ENCODE measurements at regions not wholly inside any gene's neighbourhood (a gene's known extent, or its start where the extent isn't known, plus 50 kb on each side); places are given as distances from the start of the nearest gene placed in this dataset.

DNA sequence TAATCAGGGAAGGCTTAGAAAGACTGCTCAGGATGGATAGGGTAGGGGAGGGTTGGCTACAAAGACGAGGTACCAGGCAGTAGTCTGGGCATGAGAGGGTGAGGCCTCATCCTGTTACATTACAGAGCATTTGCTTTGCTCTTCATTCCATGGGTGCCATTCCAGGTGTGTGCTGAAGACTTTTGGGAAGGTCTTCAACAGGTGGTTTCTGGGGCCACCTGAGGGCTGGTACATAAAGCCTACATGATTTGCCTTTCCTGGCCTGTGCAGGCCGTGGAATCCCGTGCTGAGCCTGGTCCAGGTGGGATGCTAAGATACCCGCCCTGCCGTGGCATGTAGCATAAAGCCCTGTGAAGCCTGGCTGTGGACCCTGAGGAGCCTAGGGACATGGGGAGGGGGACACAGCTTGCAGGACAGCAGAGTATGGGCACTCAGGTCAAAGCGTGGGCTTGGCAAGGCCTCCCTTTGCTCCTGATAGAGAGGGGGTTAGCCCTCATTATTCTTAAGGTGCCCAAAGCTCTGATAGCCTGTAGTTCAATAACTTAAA lies 55.6 kb upstream of the ZNF536 start:
- Histone ChIP-seq H3K4me2 (no peak overlapping the region), H3K9me3 (ENCODE audit: insufficient read depth, low read depth) (no peaks in the 10 kb centered on the region), H2AFZ (no peak overlapping the region), H3K4me1 (replicated peaks; ENCODE audit: insufficient read depth) (no peaks in the 10 kb centered on the region), H4K20me1 (ENCODE audit: insufficient read depth) (no peaks in the 10 kb centered on the region), H3K36me3 (ENCODE audit: low read depth) (no peaks in the 10 kb centered on the region), H3K27ac (no peak overlapping the region), H3F3A (ENCODE audit: insufficient read depth, low read depth) (no peaks in the 10 kb centered on the region), H3K9me2 (ENCODE audit: insufficient read depth) (no peaks in the 10 kb centered on the region), H3K79me2 (ENCODE audit: low read depth) (no peaks in the 10 kb centered on the region), H3K4me3 (no peak overlapping the region), H3K27me3 (ENCODE audit: insufficient read depth, low read depth) (peaks cover 94% of the 10 kb centered on the region)
- DNase-seq = no peak
- ChIA-PET POLR2A (ENCODE audit: unreplicated experiment) (no interaction called here), CTCF (no interaction called here)
- BruUV-seq (replicated peaks) = no TSS peak
- intact Hi-C loops (cut with micrococcal nuclease; ENCODE audit: unreplicated experiment) = no loop called here
- TF ChIP-seq EZH2 (IDR thresholded peaks at IDR 0.05; ENCODE audit: low read depth) = no peak
- TF ChIP-seq, protein P1, sequence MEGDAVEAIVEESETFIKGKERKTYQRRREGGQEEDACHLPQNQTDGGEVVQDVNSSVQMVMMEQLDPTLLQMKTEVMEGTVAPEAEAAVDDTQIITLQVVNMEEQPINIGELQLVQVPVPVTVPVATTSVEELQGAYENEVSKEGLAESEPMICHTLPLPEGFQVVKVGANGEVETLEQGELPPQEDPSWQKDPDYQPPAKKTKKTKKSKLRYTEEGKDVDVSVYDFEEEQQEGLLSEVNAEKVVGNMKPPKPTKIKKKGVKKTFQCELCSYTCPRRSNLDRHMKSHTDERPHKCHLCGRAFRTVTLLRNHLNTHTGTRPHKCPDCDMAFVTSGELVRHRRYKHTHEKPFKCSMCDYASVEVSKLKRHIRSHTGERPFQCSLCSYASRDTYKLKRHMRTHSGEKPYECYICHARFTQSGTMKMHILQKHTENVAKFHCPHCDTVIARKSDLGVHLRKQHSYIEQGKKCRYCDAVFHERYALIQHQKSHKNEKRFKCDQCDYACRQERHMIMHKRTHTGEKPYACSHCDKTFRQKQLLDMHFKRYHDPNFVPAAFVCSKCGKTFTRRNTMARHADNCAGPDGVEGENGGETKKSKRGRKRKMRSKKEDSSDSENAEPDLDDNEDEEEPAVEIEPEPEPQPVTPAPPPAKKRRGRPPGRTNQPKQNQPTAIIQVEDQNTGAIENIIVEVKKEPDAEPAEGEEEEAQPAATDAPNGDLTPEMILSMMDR (conservative IDR thresholded peaks at IDR 0.05) = no peak

DNA sequence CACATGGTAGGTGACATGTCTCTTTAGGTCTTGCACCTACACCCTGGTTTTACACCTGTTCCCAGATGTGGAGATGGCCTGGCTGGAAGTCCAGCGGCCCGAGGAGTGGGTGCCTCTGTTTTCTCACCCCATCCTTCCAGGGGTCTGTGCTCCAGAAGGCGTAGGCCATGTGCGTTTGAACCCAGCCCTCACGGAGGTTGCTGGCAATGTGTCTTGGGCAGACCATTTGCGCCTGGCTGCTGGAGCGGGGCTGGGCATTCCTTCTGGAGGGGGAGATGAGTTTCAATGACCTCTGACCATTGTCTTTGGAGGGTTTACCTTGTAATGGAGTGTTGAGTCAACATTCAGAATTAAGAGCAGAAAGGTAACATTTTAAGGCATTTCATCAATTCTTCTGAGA lies 54.8 kb upstream of the ZNF536 start:
- Histone ChIP-seq H4K20me1 (ENCODE audit: insufficient read depth) (no peaks in the 10 kb centered on the region), H3K27me3 (ENCODE audit: insufficient read depth, low read depth) (peaks cover 94% of the 10 kb centered on the region), H3K9me3 (ENCODE audit: insufficient read depth, low read depth) (no peaks in the 10 kb centered on the region), H3F3A (ENCODE audit: insufficient read depth, low read depth) (no peaks in the 10 kb centered on the region), H3K36me3 (ENCODE audit: low read depth) (no peaks in the 10 kb centered on the region), H3K79me2 (ENCODE audit: low read depth) (no peaks in the 10 kb centered on the region), H3K9me2 (ENCODE audit: insufficient read depth) (no peaks in the 10 kb centered on the region), H2AFZ (no peak overlapping the region), H3K4me2 (no peak overlapping the region), H3K27ac (no peak overlapping the region), H3K4me3 (no peak overlapping the region), H3K4me1 (replicated peaks; ENCODE audit: insufficient read depth) (no peaks in the 10 kb centered on the region)
- TF ChIP-seq, protein P1 (conservative IDR thresholded peaks at IDR 0.05) = no peak
- TF ChIP-seq EZH2 (IDR thresholded peaks at IDR 0.05; ENCODE audit: low read depth) = no peak
- POLR2A ChIA-PET (ENCODE audit: unreplicated experiment) = no interaction called here
- no TSS peak for BruUV-seq (replicated peaks)
- DNase-seq = no peak
- intact Hi-C loops (cut with micrococcal nuclease; ENCODE audit: unreplicated experiment) = no loop called here
- CTCF ChIA-PET = no interaction called here

DNA sequence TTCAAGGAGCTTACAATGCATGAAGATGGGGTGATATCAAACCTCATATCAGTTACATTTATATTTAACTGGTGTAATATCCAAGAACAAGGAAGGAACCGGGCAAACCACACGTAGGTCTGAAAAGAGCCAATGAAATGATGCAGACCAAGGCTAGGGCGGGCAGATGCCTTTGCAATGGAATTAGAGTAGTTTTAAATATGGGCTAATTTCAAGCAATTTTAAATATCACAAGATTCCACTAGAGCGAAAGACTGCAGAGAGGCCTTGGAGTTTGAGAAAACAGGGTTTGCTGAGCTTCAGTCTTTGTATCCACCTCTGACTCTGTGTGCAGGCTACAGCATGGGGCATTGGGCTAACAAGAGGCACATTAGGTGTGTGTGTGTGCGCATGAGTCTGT lies 53.9 kb upstream of the ZNF536 start:
- Histone ChIP-seq H3F3A (ENCODE audit: insufficient read depth, low read depth) (no peaks in the 10 kb centered on the region), H3K36me3 (ENCODE audit: low read depth) (no peaks in the 10 kb centered on the region), H3K27ac (no peak overlapping the region), H3K27me3 (ENCODE audit: insufficient read depth, low read depth) (peaks cover 85% of the 10 kb centered on the region), H3K4me2 (no peak overlapping the region), H3K4me3 (no peak overlapping the region), H3K4me1 (replicated peaks; ENCODE audit: insufficient read depth) (no peaks in the 10 kb centered on the region), H2AFZ (no peak overlapping the region), H3K9me2 (ENCODE audit: insufficient read depth) (no peaks in the 10 kb centered on the region), H3K79me2 (ENCODE audit: low read depth) (no peaks in the 10 kb centered on the region), H4K20me1 (ENCODE audit: insufficient read depth) (no peaks in the 10 kb centered on the region), H3K9me3 (ENCODE audit: insufficient read depth, low read depth) (no peaks in the 10 kb centered on the region)
- no peak for TF ChIP-seq EZH2 (IDR thresholded peaks at IDR 0.05; ENCODE audit: low read depth)
- TF ChIP-seq, protein P1 (conservative IDR thresholded peaks at IDR 0.05) = no peak
- no TSS peak for BruUV-seq (replicated peaks)
- POLR2A ChIA-PET (ENCODE audit: unreplicated experiment) = no interaction called here
- CTCF ChIA-PET = no interaction called here
- DNase-seq = no peak
- intact Hi-C loops (cut with micrococcal nuclease; ENCODE audit: unreplicated experiment) = no loop called here
